ENCODE measurements at regions not wholly inside any gene's neighbourhood (a gene's known extent, or its start where the extent isn't known, plus 50 kb on each side); places are given as distances from the start of the nearest gene placed in this dataset.
A peak's percentile ranks its signal among the peaks of the same experiment; 100 is the strongest.

DNA sequence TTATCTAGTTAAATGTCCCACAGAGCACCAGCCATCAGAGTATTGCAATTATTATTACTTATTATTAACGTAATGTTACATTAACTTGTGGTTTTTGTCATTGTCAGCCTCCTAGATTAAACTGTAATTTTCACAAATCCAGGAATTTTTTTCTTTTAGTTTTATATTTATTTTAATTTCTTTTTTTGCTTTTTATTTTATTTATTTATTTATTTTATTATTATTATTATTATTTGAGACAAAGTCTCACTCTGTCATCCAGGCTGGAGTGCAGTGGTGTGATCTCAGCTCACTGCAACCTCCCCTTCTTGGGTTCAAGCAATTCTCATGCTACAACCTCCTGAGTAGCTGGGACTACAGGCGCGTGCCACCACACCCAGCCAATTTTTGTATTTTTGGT is 202.9 kb upstream of the LUZP2 start:
- DNase-seq (ENCODE audit: low read depth) = no peak
- TF ChIP-seq, protein P1, sequence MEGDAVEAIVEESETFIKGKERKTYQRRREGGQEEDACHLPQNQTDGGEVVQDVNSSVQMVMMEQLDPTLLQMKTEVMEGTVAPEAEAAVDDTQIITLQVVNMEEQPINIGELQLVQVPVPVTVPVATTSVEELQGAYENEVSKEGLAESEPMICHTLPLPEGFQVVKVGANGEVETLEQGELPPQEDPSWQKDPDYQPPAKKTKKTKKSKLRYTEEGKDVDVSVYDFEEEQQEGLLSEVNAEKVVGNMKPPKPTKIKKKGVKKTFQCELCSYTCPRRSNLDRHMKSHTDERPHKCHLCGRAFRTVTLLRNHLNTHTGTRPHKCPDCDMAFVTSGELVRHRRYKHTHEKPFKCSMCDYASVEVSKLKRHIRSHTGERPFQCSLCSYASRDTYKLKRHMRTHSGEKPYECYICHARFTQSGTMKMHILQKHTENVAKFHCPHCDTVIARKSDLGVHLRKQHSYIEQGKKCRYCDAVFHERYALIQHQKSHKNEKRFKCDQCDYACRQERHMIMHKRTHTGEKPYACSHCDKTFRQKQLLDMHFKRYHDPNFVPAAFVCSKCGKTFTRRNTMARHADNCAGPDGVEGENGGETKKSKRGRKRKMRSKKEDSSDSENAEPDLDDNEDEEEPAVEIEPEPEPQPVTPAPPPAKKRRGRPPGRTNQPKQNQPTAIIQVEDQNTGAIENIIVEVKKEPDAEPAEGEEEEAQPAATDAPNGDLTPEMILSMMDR (IDR thresholded peaks at IDR 0.05; ENCODE audit: insufficient read depth, low read depth, low read length, missing control alignments) = no peak
- H3K4me3 ChIP-seq (ENCODE audit: low read depth, low read length) = no peak overlapping the region

DNA sequence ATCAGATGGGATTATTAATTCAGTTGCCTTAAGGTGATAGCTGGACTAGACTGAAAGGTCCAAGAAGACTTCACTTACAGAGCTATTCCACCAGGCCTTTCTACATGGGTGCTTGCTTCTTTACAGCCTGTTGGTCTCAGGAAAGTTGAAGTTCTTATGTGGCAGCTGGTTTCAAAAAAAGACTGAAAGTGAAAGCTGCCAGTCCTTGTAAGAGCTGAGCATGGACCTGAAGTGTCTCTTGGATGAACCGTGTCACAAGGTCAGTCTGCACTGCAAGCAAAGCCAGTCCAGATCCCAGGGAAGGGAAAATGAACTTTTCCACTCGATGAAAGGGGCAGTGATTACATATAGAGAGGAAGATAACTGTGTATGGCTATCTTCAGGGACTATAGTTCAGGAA is 201.5 kb upstream of the LUZP2 start:
- no peak overlapping the region for H3K4me3 ChIP-seq (ENCODE audit: low read depth, low read length)
- TF ChIP-seq, protein P1 (IDR thresholded peaks at IDR 0.05; ENCODE audit: insufficient read depth, low read depth, low read length, missing control alignments) = no peak
- peak; percentile 6 for DNase-seq (ENCODE audit: low read depth)

DNA sequence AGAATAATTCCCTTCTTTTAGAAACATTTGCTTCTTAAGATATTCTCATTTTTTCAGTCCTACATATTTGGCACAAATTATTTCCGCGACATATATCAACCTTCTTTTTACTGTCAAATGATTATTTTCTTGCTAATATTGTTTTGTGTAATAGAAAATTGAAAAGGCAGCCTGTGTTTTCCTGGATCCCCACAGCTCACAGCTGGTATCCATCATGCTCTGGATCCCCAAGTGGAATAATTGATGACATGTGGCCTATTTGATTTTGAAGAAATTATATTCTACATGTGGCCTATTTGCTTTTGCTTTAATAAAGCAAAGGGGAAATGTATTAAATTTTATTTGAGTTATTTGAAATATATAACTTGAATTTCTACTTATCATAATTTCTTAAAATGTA is 199.4 kb upstream of the LUZP2 start:
- TF ChIP-seq, protein P1 (IDR thresholded peaks at IDR 0.05; ENCODE audit: insufficient read depth, low read depth, low read length, missing control alignments) = no peak
- DNase-seq (ENCODE audit: low read depth) = no peak
- no peak overlapping the region for H3K4me3 ChIP-seq (ENCODE audit: low read depth, low read length)

DNA sequence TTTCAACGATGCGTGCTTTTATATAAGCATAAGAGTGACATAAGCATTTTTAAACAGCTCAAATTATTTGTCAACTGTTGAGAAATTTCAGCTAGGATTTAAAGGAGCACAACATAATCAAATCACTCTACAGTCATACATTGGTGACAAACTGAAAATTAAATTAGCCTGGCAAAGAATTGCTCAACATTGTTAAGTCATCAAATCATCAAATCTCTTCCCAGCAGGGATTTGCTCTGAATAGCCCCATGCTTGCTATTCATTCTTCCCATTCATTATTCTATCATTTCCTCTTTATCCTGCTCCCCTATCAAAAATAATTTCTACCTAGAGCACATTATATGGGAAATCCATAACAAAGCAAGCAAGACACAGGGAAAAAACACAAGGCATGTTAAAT is 198.7 kb upstream of the LUZP2 start:
- TF ChIP-seq, protein P1 (IDR thresholded peaks at IDR 0.05; ENCODE audit: insufficient read depth, low read depth, low read length, missing control alignments) = no peak
- no peak for DNase-seq (ENCODE audit: low read depth)
- no peak overlapping the region for H3K4me3 ChIP-seq (ENCODE audit: low read depth, low read length)

DNA sequence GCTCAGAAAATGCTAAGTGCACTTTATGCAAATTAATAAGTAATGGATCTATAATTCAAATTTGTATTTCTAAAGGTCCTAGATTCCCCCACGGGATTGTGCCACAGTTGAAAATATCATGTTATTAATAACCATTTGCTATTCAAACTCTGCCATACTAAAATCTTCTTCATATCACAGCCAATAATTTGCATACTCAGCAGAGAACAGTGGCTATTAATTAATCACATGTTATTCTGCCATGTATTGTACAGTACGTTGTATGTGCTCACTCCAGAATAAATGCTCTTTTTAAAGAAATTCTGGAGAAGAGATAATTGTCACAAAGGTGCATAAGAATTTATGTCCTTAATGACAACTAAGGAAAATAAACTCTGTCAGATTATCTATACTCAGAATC is 184.9 kb upstream of the LUZP2 start:
- TF ChIP-seq, protein P1 (IDR thresholded peaks at IDR 0.05; ENCODE audit: insufficient read depth, low read depth, low read length, missing control alignments) = no peak
- DNase-seq (ENCODE audit: low read depth) = no peak
- no peak overlapping the region for H3K4me3 ChIP-seq (ENCODE audit: low read depth, low read length)

DNA sequence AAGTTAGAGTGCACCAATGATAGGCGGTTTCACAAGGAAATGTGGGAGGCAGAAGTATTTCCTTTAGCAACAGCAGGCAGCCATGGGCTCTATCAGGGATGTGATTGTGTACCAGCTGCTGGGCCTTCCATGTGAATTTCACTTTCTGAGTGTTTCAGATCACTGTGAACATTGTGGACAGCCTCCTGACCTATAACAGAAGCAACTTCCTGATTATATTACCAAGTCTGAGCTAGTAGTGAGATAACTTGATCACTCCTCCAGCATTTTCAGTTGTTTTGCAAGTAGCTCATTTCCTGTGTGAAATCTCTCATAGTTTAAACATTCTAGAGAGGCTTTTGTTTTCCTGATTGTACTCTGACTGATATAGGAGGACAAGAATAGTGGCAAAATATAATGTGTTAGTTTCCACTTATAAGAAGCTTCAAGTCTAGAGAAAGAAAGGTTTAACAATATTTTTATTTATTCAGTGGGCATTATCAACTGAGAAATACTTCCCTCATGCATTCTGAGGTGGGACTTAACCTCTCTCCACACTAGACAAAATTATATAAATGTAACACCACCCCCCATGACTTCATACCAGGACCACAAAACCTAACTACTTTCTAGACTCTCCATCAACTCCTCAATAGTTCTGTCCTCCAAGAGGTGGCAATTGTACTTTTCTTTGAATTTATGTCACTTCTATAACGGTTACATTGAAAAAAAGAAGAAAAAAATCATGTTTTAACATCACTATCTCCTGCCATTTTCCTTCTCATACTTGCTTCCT is 184.2 kb upstream of the LUZP2 start:
- no peak overlapping the region for H3K4me3 ChIP-seq (ENCODE audit: low read depth, low read length)
- no peak for DNase-seq (ENCODE audit: low read depth)
- TF ChIP-seq, protein P1 (IDR thresholded peaks at IDR 0.05; ENCODE audit: insufficient read depth, low read depth, low read length, missing control alignments) = no peak

DNA sequence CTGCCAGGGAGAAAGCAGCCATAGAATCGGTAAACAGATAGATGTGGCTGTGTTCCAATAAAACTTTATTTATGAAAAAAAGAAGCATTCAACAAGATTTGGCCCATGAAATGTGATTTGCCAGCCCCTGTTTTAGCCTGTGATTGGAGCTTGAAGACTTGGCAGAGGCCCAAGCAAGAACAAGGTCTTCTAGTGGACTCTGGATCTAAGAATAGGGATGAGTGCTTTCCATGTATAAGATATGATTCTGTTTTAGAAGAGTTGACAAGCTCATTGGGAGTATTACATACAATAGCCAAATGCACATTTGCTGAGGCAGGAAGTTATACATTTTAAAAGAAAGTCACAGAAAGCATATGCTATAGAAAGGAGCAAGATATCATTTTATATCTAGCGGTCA is 175.6 kb upstream of the LUZP2 start:
- no peak for DNase-seq (ENCODE audit: low read depth)
- TF ChIP-seq, protein P1 (IDR thresholded peaks at IDR 0.05; ENCODE audit: insufficient read depth, low read depth, low read length, missing control alignments) = no peak
- H3K4me3 ChIP-seq (ENCODE audit: low read depth, low read length) = no peak overlapping the region

Data from GM12865 (cell line).